Brain microvascular endothelial cell (primary cell): ENCODE measurements at regions not wholly inside any gene's neighbourhood (a gene's known extent, or its start where the extent isn't known, plus 50 kb on each side); places are given as distances from the start of the nearest gene placed in this dataset.

ENCODE experiments used
- DNase-seq: peaks from one replicate; pipeline ENCODE4 v3.0.0-alpha.2; 2020
- H3K27ac ChIP-seq: fragments of 250-450 bp; sonication (Bioruptor Pico); 2 replicates; pipeline ENCODE4 v1.5.1; 2020; ENCODE audit warnings: mild to moderate bottlenecking, moderate library complexity
- H3K27me3 ChIP-seq: fragments of 250-450 bp; sonication (Bioruptor Pico); replicated peaks from 2 replicates; pipeline ENCODE4 v1.5.1; 2020; ENCODE audit warnings: mild to moderate bottlenecking
- H3K36me3 ChIP-seq: fragments of 250-450 bp; sonication (Bioruptor Pico); replicated peaks from 2 replicates; pipeline ENCODE4 v1.5.1; 2020; ENCODE audit warnings: mild to moderate bottlenecking
- H3K4me3 ChIP-seq: 2 replicates; pipeline ENCODE4 v1.5.1; 2011; ENCODE audit warnings: low read depth, mild to moderate bottlenecking, control low read depth, low read length, moderate library complexity
- CTCF ChIP-seq: IDR thresholded peaks from 2 replicates; pipeline ENCODE4 v1.5.1; 2011; ENCODE audit warnings: low read depth, mild to moderate bottlenecking, moderate library complexity, low read length, control low read depth, inconsistent platforms; ENCODE audit errors: missing control alignments
- in situ Hi-C: cut with HindIII; loops from 2 replicates; pipeline ENCODE4 v1.10.0; 2017; ENCODE audit warnings: low sequenced_read_pairs, low pct_ligation_motif_present

- no peak for TF ChIP-seq CTCF
- no peaks in the 10 kb centered on the region for H3K27me3 ChIP-seq
- in situ Hi-C loops, result no loop called here
- H3K27ac ChIP-seq, result no peak overlapping the region
- no peaks in the 10 kb centered on the region for H3K36me3 ChIP-seq
- H3K4me3 ChIP-seq, result no peak overlapping the region
- DNase-seq, result no peak
Observed at GRCh38 chr2:19799881-19800780, 101.7 kb downstream of the TTC32 start.

GRCh38 chr2:19797871-19798270, 103.9 kb downstream of the TTC32 start:
- DNase-seq, result no peak
- no peak overlapping the region for H3K4me3 ChIP-seq
- no peak overlapping the region for H3K27ac ChIP-seq
- no peak for TF ChIP-seq CTCF
- no peaks in the 10 kb centered on the region for H3K27me3 ChIP-seq
- in situ Hi-C loops, result no loop called here
- no peaks in the 10 kb centered on the region for H3K36me3 ChIP-seq

GRCh38 chr2:19797243-19797810, 104.5 kb downstream of the TTC32 start:
- H3K36me3 ChIP-seq, result no peaks in the 10 kb centered on the region
- no peak for TF ChIP-seq CTCF
- no peaks in the 10 kb centered on the region for H3K27me3 ChIP-seq
- in situ Hi-C loops, result no loop called here
- no peak overlapping the region for H3K27ac ChIP-seq
- no peak for DNase-seq
- no peak overlapping the region for H3K4me3 ChIP-seq

- in situ Hi-C loops, result no loop called here
- Histone ChIP-seq H3K27me3 (no peaks in the 10 kb centered on the region), H3K27ac (no peak overlapping the region), H3K4me3 (no peak overlapping the region), H3K36me3 (no peaks in the 10 kb centered on the region)
- no peak for TF ChIP-seq CTCF
- DNase-seq, result no peak
Observed at GRCh38 chr2:19796035-19796695, 105.6 kb downstream of the TTC32 start.

GRCh38 chr2:19793132-19793750, 108.5 kb downstream of the TTC32 start:
- Histone ChIP-seq H3K27ac (no peak overlapping the region), H3K36me3 (no peaks in the 10 kb centered on the region), H3K27me3 (no peaks in the 10 kb centered on the region), H3K4me3 (no peak overlapping the region)
- no peak for DNase-seq
- in situ Hi-C loops, result no loop called here
- TF ChIP-seq CTCF, result no peak
